CD4-positive, alpha-beta T cell treated with Interleukin-15 for 4 hours (primary cell): ENCODE measurements at regions not wholly inside any gene's neighbourhood (a gene's known extent, or its start where the extent isn't known, plus 50 kb on each side); places are given as distances from the start of the nearest gene placed in this dataset.
"Not testable (repeated sequence)": the region's sequence is repeated elsewhere in the genome, so short reads cannot be mapped to it uniquely, and the experiment has no call there.

Experiments
- DNase-seq: peaks from one replicate; pipeline ENCODE4 v3.0.0-alpha.2; 2020; ENCODE audit warnings: low spot score

- no peak for DNase-seq
Measured at GRCh38 chr1:234820597-234820996, 210.6 kb upstream of the IRF2BP2 start.

- DNase-seq, result not testable (repeated sequence)
Measured at GRCh38 chr1:234819845-234820244, 209.9 kb upstream of the IRF2BP2 start.

- DNase-seq, result not testable (repeated sequence)
Measured at GRCh38 chr1:234818040-234818387, 208.0 kb upstream of the IRF2BP2 start.

GRCh38 chr1:234817313-234818039 lies 207.5 kb upstream of the IRF2BP2 start:
- DNase-seq, result not testable (repeated sequence)

- not testable (repeated sequence) for DNase-seq
Measured at GRCh38 chr1:234816864-234817263, 206.9 kb upstream of the IRF2BP2 start.

GRCh38 chr1:234816186-234816851 lies 206.3 kb upstream of the IRF2BP2 start:
- not testable (repeated sequence) for DNase-seq

GRCh38 chr1:234815295-234815815 lies 205.4 kb upstream of the IRF2BP2 start:
- DNase-seq, result not testable (repeated sequence)

GRCh38 chr1:234814235-234814634 lies 204.3 kb upstream of the IRF2BP2 start:
- DNase-seq, result not testable (repeated sequence)

- not testable (repeated sequence) for DNase-seq
Measured at GRCh38 chr1:234811824-234812223, 201.8 kb upstream of the IRF2BP2 start.

- not testable (repeated sequence) for DNase-seq
Measured at GRCh38 chr1:234810726-234811125, 200.7 kb upstream of the IRF2BP2 start.

- DNase-seq, result not testable (repeated sequence)
Measured at GRCh38 chr1:234809854-234810245, 199.9 kb upstream of the IRF2BP2 start.

GRCh38 chr1:234808943-234809853 lies 199.2 kb upstream of the IRF2BP2 start:
- not testable (repeated sequence) for DNase-seq

GRCh38 chr1:234808459-234808858 lies 198.5 kb upstream of the IRF2BP2 start:
- DNase-seq, result not testable (repeated sequence)

- not testable (repeated sequence) for DNase-seq
Measured at GRCh38 chr1:234807705-234808104, 197.7 kb upstream of the IRF2BP2 start.

- DNase-seq, result not testable (repeated sequence)
Measured at GRCh38 chr1:234802586-234802985, 192.6 kb upstream of the IRF2BP2 start.

- not testable (repeated sequence) for DNase-seq
Measured at GRCh38 chr1:234801636-234802035, 191.7 kb upstream of the IRF2BP2 start.

- not testable (repeated sequence) for DNase-seq
Measured at GRCh38 chr1:234801147-234801546, 191.2 kb upstream of the IRF2BP2 start.

GRCh38 chr1:234800563-234800962 lies 190.6 kb upstream of the IRF2BP2 start:
- not testable (repeated sequence) for DNase-seq

- DNase-seq, result not testable (repeated sequence)
Measured at GRCh38 chr1:234799021-234799689, 189.2 kb upstream of the IRF2BP2 start.

- not testable (repeated sequence) for DNase-seq
Measured at GRCh38 chr1:234797216-234797615, 187.2 kb upstream of the IRF2BP2 start.

- DNase-seq, result not testable (repeated sequence)
Measured at GRCh38 chr1:234796438-234796792, 186.4 kb upstream of the IRF2BP2 start.
